Neuronal stem cell (in vitro differentiated cells): ENCODE measurements at regions not wholly inside any gene's neighbourhood (a gene's known extent, or its start where the extent isn't known, plus 50 kb on each side); places are given as distances from the start of the nearest gene placed in this dataset.

Experiments
- DNase-seq: peaks from one replicate; pipeline ENCODE4 v3.0.0-alpha.2; 2013; ENCODE audit warnings: low spot score
- H2AFZ ChIP-seq: one replicate; pipeline ENCODE4 v1.6.1; 2013; ENCODE audit warnings: mild to moderate bottlenecking, low read length, inconsistent platforms
- H2AK5ac ChIP-seq: 2 replicates; pipeline ENCODE4 v1.6.1; 2013; ENCODE audit warnings: low read depth, mild to moderate bottlenecking, inconsistent platforms, low read length, moderate library complexity, mixed read lengths
- H2BK120ac ChIP-seq: 2 replicates; pipeline ENCODE4 v1.6.1; 2013; ENCODE audit warnings: low read depth, mild to moderate bottlenecking, inconsistent platforms, low read length, moderate library complexity, mixed read lengths
- H2BK12ac ChIP-seq: one replicate; pipeline ENCODE4 v1.6.1; 2013; ENCODE audit warnings: low read length, inconsistent platforms
- H2BK15ac ChIP-seq: 2 replicates; pipeline ENCODE4 v1.6.1; 2013; ENCODE audit warnings: mild to moderate bottlenecking, low read length, inconsistent platforms, mixed read lengths
- H2BK5ac ChIP-seq: one replicate; pipeline ENCODE4 v1.6.1; 2013; ENCODE audit warnings: inconsistent platforms, mild to moderate bottlenecking, low read length, moderate library complexity
- H3K14ac ChIP-seq: one replicate; pipeline ENCODE4 v1.6.1; 2013; ENCODE audit warnings: low read length, inconsistent platforms
- H3K18ac ChIP-seq: 2 replicates; pipeline ENCODE4 v1.6.1; 2013; ENCODE audit warnings: low read length, inconsistent platforms
- H3K23ac ChIP-seq: 2 replicates; pipeline ENCODE4 v1.6.1; 2013; ENCODE audit warnings: low read depth, mild to moderate bottlenecking, mixed read lengths, low read length, inconsistent platforms; ENCODE audit not compliant: poor library complexity
- H3K27ac ChIP-seq: replicated peaks from 3 replicates; pipeline ENCODE4 v1.5.1; 2013; ENCODE audit warnings: low read length, inconsistent platforms
- H3K27me3 ChIP-seq, 3 experiments: 2 replicates each; pipeline ENCODE4 v1.6.1; 2013; ENCODE audit warnings: low read length in 3 of 3, mild to moderate bottlenecking in 2 of 3, inconsistent platforms in 1 of 3, low read depth in 1 of 3, mixed read lengths in 1 of 3, moderate library complexity in 1 of 3; ENCODE audit not compliant: control insufficient read depth in 3 of 3, insufficient read depth in 3 of 3
- H3K36me3 ChIP-seq, 2 donors: replicated peaks in 1 of 2; 2 replicates each; pipeline ENCODE4 v1.6.1; 2013; ENCODE audit warnings: low read length in 2 of 2; ENCODE audit not compliant: control insufficient read depth in 2 of 2, insufficient read depth in 2 of 2
- H3K4ac ChIP-seq: 2 replicates; pipeline ENCODE4 v1.6.1; 2013; ENCODE audit warnings: inconsistent platforms, mild to moderate bottlenecking, low read length, moderate library complexity
- H3K4me1 ChIP-seq, 2 donors: 1 replicate in 1 of 2; 2 replicates in 1 of 2; pipeline ENCODE4 v1.6.1; 2013; ENCODE audit warnings: low read length in 2 of 2, low read depth in 1 of 2; ENCODE audit not compliant: control insufficient read depth in 2 of 2, insufficient read depth in 1 of 2
- H3K4me2 ChIP-seq: one replicate; pipeline ENCODE4 v1.6.1; 2013; ENCODE audit warnings: mild to moderate bottlenecking, low read length, inconsistent platforms; ENCODE audit not compliant: insufficient read depth, poor library complexity, severe bottlenecking
- H3K4me3 ChIP-seq, 2 donors: 2 replicates each; pipeline ENCODE4 v1.5.1; 2013; ENCODE audit warnings: low read length in 2 of 2, mild to moderate bottlenecking in 2 of 2, inconsistent platforms in 1 of 2, moderate library complexity in 1 of 2
- H3K79me1 ChIP-seq: one replicate; pipeline ENCODE4 v1.6.1; 2013; ENCODE audit warnings: low read depth, mild to moderate bottlenecking, inconsistent platforms, low read length, moderate library complexity
- H3K9ac ChIP-seq: one replicate; pipeline ENCODE4 v1.6.1; 2013; ENCODE audit warnings: mild to moderate bottlenecking, low read depth, low read length, inconsistent platforms; ENCODE audit not compliant: poor library complexity
- H3K9me3 ChIP-seq, 2 donors: replicated peaks in 1 of 2; 2 replicates each; pipeline versions ENCODE3 to v1.6.1; 2013; ENCODE audit warnings: low read length in 2 of 2, mild to moderate bottlenecking in 2 of 2, inconsistent platforms in 1 of 2, low read depth in 1 of 2, mixed read lengths in 1 of 2, moderate library complexity in 1 of 2; ENCODE audit not compliant: control insufficient read depth in 2 of 2, insufficient read depth in 1 of 2
- H4K8ac ChIP-seq: one replicate; pipeline ENCODE4 v1.6.1; 2013; ENCODE audit warnings: low read depth, mild to moderate bottlenecking, inconsistent platforms, low read length, moderate library complexity
- H4K91ac ChIP-seq: one replicate; pipeline ENCODE4 v1.6.1; 2013; ENCODE audit warnings: low read length, low read depth, mild to moderate bottlenecking, inconsistent platforms; ENCODE audit not compliant: poor library complexity
- WGBS, 2 donors: extraction: QIAGEN DNeasy Blood & Tissue Kit; methylation state at CpG; one replicate each; pipeline ENCODE4 v1.1.7; 2013; ENCODE audit warnings: missing lambda C conversion rate in 2 of 2, mixed read lengths in 1 of 2; ENCODE audit not compliant: insufficient read length in 2 of 2, insufficient replicate concordance in 1 of 2; ENCODE audit errors: extremely low coverage in 2 of 2; 5-methylcytosine and 5-hydroxymethylcytosine counted together

DNA sequence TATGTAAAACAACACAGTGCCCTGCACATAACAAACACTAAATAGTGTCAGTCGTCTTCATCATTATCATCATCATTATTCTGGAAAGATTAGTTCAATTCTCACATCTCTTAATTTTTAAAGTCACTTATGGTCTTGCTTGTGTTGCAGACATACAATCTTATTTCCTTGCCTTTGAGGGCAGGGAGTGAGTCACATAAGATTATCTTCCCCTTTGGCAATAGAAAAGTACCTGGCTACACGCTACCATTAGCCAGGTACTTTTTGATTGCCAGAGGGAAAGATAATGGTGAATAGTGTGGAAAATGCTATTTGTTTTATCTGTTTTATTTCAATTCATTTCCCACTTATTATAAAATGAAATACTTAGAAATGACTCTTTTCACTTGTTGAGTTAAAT lies 76.6 kb upstream of the RMDN2 start:
- no CpG with 5 or more reads among the region's 2 CpGs for WGBS, 2 donors
- H2BK15ac ChIP-seq, result no peak overlapping the region
- H2AFZ ChIP-seq, result no peak overlapping the region
- H3K18ac ChIP-seq, result no peak overlapping the region
- H3K27ac ChIP-seq, result no peak overlapping the region
- H3K9me3 ChIP-seq, result no peaks in the 10 kb centered on the region
- DNase-seq, result no peak
- no peak overlapping the region for H4K8ac ChIP-seq
- H3K36me3 ChIP-seq, result no peaks in the 10 kb centered on the region
- H3K4me2 ChIP-seq, result no peak overlapping the region
- no peak overlapping the region for H2BK120ac ChIP-seq
- peaks cover 0 to 2% (median 0%) of the 10 kb centered on the region in 3 experiments for H3K27me3 ChIP-seq
- H3K79me1 ChIP-seq, result no peaks in the 10 kb centered on the region
- H2BK5ac ChIP-seq, result no peak overlapping the region
- no peaks in the 10 kb centered on the region for H3K4me1 ChIP-seq
- H3K14ac ChIP-seq, result no peak overlapping the region
- H2AK5ac ChIP-seq, result no peak overlapping the region
- H3K4me3 ChIP-seq, result no peak overlapping the region
- no peak overlapping the region for H3K23ac ChIP-seq
- no peak overlapping the region for H3K4ac ChIP-seq
- H2BK12ac ChIP-seq, result no peak overlapping the region
- no peak overlapping the region for H4K91ac ChIP-seq
- peak overlapping the region; percentile 50 for H3K9ac ChIP-seq

- Histone ChIP-seq H2BK15ac (no peak overlapping the region), H3K4me3 (no peak overlapping the region), H3K4ac (no peak overlapping the region), H3K27ac (no peak overlapping the region), H4K8ac (no peak overlapping the region), H2AFZ (no peak overlapping the region), H3K14ac (no peak overlapping the region), H2BK5ac (no peak overlapping the region), H3K79me1 (no peaks in the 10 kb centered on the region), H2AK5ac (no peak overlapping the region), H2BK12ac (no peak overlapping the region), H3K9ac (no peak overlapping the region), H3K36me3 (no peaks in the 10 kb centered on the region), H3K4me2 (no peak overlapping the region), H3K18ac (no peak overlapping the region), H3K23ac (no peak overlapping the region), H2BK120ac (no peak overlapping the region), H3K4me1 (no peaks in the 10 kb centered on the region), H3K27me3 (peaks cover 0 to 2% (median 0%) of the 10 kb centered on the region in 3 experiments), H3K9me3 (no peaks in the 10 kb centered on the region), H4K91ac (no peak overlapping the region)
- WGBS, 2 donors, result no CpG with 5 or more reads among the region's 2 CpGs
- no peak for DNase-seq
Measured at GRCh38 chr2:37849911-37850310, 75.2 kb upstream of the RMDN2 start.

DNA sequence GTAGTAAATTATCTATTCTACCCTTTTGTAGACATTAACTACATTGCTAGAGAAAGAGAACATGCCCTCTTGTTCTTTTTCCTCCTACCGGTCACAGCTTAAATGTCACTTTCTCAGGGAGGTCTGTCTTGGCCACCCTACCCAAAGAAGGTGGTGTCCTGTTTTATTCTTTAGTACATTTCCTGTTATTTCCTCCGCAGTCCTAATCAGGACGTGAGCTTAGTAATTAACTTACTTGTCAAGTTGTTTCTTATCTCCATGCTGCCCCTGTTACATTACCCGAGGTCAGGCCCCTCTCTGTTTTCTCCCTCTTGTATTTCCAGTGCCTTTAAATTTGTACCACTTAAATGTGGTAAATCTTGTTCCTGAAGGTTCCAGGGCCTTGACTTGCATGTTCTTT lies 73.7 kb upstream of the RMDN2 start:
- Histone ChIP-seq H3K4me1 (peaks cover 0 to 2% of the 10 kb centered on the region in 2 donors), H3K27ac (no peak overlapping the region), H3K79me1 (no peaks in the 10 kb centered on the region), H3K4ac (no peak overlapping the region), H2AFZ (no peak overlapping the region), H2BK120ac (no peak overlapping the region), H3K9me3 (no peaks in the 10 kb centered on the region), H2AK5ac (no peak overlapping the region), H3K14ac (no peak overlapping the region), H3K18ac (no peak overlapping the region), H3K4me3 (no peak overlapping the region), H3K4me2 (no peak overlapping the region), H3K27me3 (peaks cover 0 to 6% (median 0%) of the 10 kb centered on the region in 3 experiments), H3K23ac (no peak overlapping the region), H4K8ac (no peak overlapping the region), H2BK5ac (no peak overlapping the region), H2BK12ac (no peak overlapping the region), H3K36me3 (no peaks in the 10 kb centered on the region), H4K91ac (no peak overlapping the region), H3K9ac (no peak overlapping the region), H2BK15ac (no peak overlapping the region)
- no CpG with 5 or more reads among the region's 4 CpGs for WGBS, 2 donors
- DNase-seq, result no peak

DNA sequence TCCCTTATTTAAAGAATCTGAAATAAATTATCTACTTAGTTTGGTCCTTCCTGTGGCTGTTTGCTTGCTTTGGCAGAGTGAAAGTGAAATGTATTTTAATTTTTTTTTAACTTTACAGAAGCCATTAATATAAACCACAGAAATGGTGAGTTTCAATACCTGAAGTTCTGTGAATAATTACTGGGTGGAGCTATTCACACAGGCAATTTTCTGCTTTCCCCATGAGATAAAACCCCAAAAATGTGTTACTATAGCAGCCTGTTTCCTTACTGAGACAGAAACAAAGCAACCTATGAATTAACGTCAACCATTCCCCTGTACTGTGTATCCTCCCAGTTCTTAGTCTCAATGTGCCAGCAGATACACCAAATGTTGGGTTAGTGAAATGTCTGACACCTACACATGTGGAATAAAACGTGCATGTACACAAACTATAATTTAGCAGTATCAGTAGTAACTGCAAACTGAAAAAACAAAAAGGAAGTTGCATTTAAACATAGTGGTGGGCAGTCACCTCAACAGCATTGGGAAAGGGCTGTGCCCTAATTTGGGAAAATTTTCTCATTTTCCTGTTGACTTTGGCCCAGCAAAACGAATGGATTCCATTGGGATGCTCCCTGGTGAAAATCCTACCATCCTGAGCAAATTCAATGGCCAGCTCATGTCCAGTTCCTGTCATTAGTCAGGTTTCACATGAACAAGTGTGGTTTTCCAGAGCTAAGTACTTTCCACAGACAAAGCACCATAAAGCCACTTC lies 73.1 kb upstream of the RMDN2 start:
- Histone ChIP-seq H3K4me1 (peaks cover 0 to 2% of the 10 kb centered on the region in 2 donors), H3K4me3 (no peak overlapping the region), H2AFZ (no peak overlapping the region), H2BK120ac (no peak overlapping the region), H2AK5ac (no peak overlapping the region), H3K23ac (no peak overlapping the region), H3K9me3 (no peaks in the 10 kb centered on the region), H3K9ac (no peak overlapping the region), H2BK12ac (no peak overlapping the region), H3K79me1 (no peaks in the 10 kb centered on the region), H3K36me3 (no peaks in the 10 kb centered on the region), H3K27ac (no peak overlapping the region), H3K4ac (no peak overlapping the region), H3K18ac (no peak overlapping the region), H2BK15ac (no peak overlapping the region), H3K14ac (no peak overlapping the region), H2BK5ac (no peak overlapping the region), H4K8ac (no peak overlapping the region), H3K27me3 (peaks cover 0 to 6% (median 0%) of the 10 kb centered on the region in 3 experiments), H4K91ac (no peak overlapping the region), H3K4me2 (no peak overlapping the region)
- no peak for DNase-seq
- no CpG with 5 or more reads among the region's 3 CpGs for WGBS, 2 donors
